Head of caudate nucleus (tissue), 42 donors: ENCODE measurements at regions not wholly inside any gene's neighbourhood (a gene's known extent, or its start where the extent isn't known, plus 50 kb on each side); places are given as distances from the start of the nearest gene placed in this dataset.

Experiments used
- DNase-seq, 42 donors: peaks; one replicate each; pipeline versions ENCODE4 v3.0.0 to v3.0.0-alpha.2; 2020 to 2021; ENCODE audit warnings: mixed read lengths in 7 of 42
- intact Hi-C: fragments of 100-400 bp; cut with DNase I; formaldehyde crosslinking; loops from one replicate; pipeline ENCODE4 v1.15.0; 2022

- intact Hi-C loops = no loop called here
- DNase-seq = no peak
These were observed 66.6 kb upstream of the SMARCA2 start for GRCh38 chr9:1948541-1948940.

- no peak for DNase-seq
- intact Hi-C loops = no loop called here
These were observed 63.7 kb upstream of the SMARCA2 start for GRCh38 chr9:1951446-1951845.

- intact Hi-C loops = no loop called here
- no peak for DNase-seq
These were observed 63.1 kb upstream of the SMARCA2 start for GRCh38 chr9:1952001-1952400.

DNA sequence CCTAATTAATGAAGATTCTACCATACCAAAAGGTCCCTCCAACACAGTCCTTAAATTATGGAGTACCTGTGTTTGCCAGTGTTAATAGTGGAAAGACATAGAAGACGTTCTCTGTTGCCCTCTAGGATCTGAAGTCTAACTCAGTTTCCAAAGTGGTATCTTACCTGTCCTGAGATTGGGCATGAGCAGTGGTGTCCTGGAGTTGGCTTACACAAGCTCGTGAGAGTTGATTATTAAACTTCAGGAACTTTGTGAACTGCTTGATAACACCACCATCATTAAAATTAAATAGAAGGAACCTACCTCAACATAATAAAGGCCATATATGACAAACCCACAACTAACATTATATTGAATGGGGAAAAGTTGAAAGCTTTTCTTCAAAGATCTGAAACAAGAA lies 60.9 kb upstream of the SMARCA2 start:
- DNase-seq = no peak
- intact Hi-C loops = no loop called here

DNA sequence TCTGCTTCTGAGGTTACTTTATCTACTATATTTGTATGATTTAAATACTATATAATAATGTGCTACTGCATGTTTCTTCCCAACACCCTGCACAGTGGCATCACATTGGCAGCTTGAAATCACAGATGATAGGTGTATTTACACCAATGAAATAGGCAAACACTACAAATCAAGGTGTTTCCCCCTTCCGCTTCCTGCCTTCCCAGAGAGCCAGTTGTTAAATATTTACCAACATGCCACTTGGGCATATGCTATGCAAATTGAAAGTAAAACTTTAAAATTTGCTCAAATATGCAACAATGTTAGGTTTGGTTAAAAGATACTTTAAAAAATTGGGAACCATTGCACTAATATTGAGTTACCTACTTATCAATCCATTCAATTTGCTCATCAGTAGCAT lies 58.2 kb upstream of the SMARCA2 start:
- intact Hi-C loops = no loop called here
- DNase-seq = no peak

- DNase-seq = no peak
- intact Hi-C loops = no loop called here
These were observed 57.3 kb upstream of the SMARCA2 start for GRCh38 chr9:1957856-1958255.

- intact Hi-C loops = no loop called here
- no peak for DNase-seq
These were observed 55.8 kb upstream of the SMARCA2 start for GRCh38 chr9:1959371-1959770.

DNA sequence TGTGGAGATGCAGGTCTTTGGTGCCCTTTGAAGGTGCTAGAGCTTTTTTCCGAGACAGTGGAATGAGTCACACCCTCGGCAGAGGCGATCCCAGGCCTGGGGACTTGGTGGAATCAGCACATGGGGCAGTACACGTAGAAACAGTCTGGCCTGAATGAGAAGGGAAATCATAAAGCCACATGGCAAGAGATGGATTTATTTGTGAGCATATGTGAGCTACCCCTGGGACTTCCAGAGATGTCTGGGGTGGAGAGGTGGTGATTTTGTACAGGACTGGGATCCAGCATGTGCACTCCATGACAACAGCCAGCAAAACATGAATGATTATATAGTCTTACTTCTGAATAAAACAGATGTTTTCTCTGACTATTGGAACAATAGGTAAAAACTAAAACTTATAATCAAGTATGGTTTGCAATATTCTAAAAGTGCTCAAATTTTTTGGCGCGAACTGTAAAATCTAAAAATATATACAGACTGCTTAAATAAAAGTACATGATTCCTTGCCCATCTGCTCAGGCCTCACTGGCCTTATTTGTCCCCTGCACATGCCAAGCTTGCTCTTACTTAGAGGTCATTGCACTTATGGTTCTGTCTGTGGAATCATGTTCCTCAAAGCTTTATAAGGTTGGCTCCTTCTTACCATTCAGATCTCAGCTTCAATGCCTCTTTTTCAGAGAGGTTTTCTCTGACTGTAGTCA lies 54.7 kb upstream of the SMARCA2 start:
- no peak for DNase-seq
- intact Hi-C loops = no loop called here

DNA sequence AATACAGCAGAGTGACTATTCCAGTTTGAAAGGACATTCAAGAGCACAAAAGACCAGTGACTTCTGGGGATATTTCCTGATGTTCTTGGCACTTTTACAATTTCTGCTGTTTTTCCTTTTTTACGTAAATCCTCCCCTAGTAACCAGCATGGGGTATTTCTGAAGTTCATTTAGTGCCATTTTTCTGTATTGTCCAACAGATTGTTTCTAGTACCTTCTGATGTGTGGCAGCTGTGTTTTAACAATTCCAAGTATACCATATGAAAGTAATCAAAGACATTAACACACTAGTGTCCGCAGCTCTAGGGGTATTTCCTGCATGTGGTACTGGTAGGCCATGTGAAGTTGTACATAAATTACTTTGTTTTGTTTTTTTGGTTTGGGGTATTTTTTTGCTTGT lies 53.0 kb upstream of the SMARCA2 start:
- intact Hi-C loops = no loop called here
- no peak for DNase-seq

GRCh38 chr9:1962588-1963106 lies 52.5 kb upstream of the SMARCA2 start:
- DNase-seq = no peak
- intact Hi-C loops = no loop called here

GRCh38 chr9:1964093-1964492 lies 51.1 kb upstream of the SMARCA2 start:
- intact Hi-C loops = no loop called here
- no peak for DNase-seq
